PC-9 (cell line): ENCODE measurements at regions not wholly inside any gene's neighbourhood (a gene's known extent, or its start where the extent isn't known, plus 50 kb on each side); places are given as distances from the start of the nearest gene placed in this dataset.

Experiments used
- CTCF ChIP-seq: fragments of 200-600 bp; sonication (generic); conservative IDR thresholded peaks from 2 replicates; pipeline ENCODE4 v1.6.1; 2017; ENCODE audit warnings: mixed run types, antibody characterized with exemption, mild to moderate bottlenecking, moderate library complexity
- EZH2 ChIP-seq: fragments of 200-600 bp; sonication (generic); IDR thresholded peaks from 2 replicates; pipeline ENCODE4 v1.8.0; 2017; ENCODE audit warnings: antibody characterized with exemption, low read depth

GRCh38 chr10:105585753-105586152, 944.7 kb downstream of the SORCS3 start:
- TF ChIP-seq CTCF (no peak), EZH2 (no peak)
